Natural killer cell (primary cell): ENCODE measurements at regions not wholly inside any gene's neighbourhood (a gene's known extent, or its start where the extent isn't known, plus 50 kb on each side); places are given as distances from the start of the nearest gene placed in this dataset.

Source experiments
- ATAC-seq, 3 donors: fragments of 150-1000 bp in 2 of 3; fragments of 200-7000 bp in 1 of 3; cut with Tn5 transposase; 1 replicate in 1 of 3; 2 replicates in 2 of 3; pipeline ENCODE4 v1.10.0; 2021; ENCODE audit warnings: mild to moderate bottlenecking in 2 of 3, moderate library complexity in 2 of 3
- DNase-seq, 2 donors: peaks; one replicate each; pipeline versions ENCODE4 v3.0.0 to v3.0.0-alpha.2; 2013 to 2021; ENCODE audit warnings: mixed read lengths in 1 of 2
- H3K27ac ChIP-seq: one replicate; pipeline ENCODE4 v1.5.1; 2013; ENCODE audit warnings: mild to moderate bottlenecking, low read length
- H3K27me3 ChIP-seq: one replicate; pipeline ENCODE4 v1.6.1; 2013; ENCODE audit warnings: low read length; ENCODE audit not compliant: control insufficient read depth, insufficient read depth
- H3K36me3 ChIP-seq: one replicate; pipeline ENCODE4 v1.6.1; 2013; ENCODE audit warnings: low read length; ENCODE audit not compliant: control insufficient read depth, insufficient read depth
- H3K4me1 ChIP-seq: one replicate; pipeline ENCODE4 v1.6.1; 2013; ENCODE audit warnings: low read length; ENCODE audit not compliant: control insufficient read depth, insufficient read depth
- H3K4me3 ChIP-seq: one replicate; pipeline ENCODE4 v1.5.1; 2013; ENCODE audit warnings: low read length
- H3K9me3 ChIP-seq: one replicate; pipeline ENCODE4 v1.6.1; 2013; ENCODE audit warnings: low read length; ENCODE audit not compliant: control insufficient read depth, insufficient read depth
- H3K27ac Mint-ChIP-seq, 2 donors: one replicate each; pipeline ENCODE4 v1.8.0; 2022; ENCODE audit warnings: mild to moderate bottlenecking in 2 of 2, mixed read lengths in 2 of 2, moderate library complexity in 1 of 2
- H3K27me3 Mint-ChIP-seq, 2 donors: one replicate each; pipeline ENCODE4 v1.8.0; 2022; ENCODE audit warnings: low read depth in 2 of 2, mixed read lengths in 2 of 2
- H3K36me3 Mint-ChIP-seq: one replicate; pipeline ENCODE4 v1.8.0; 2022; ENCODE audit warnings: mixed read lengths
- H3K4me1 Mint-ChIP-seq, 2 donors: one replicate each; pipeline ENCODE4 v1.8.0; 2022; ENCODE audit warnings: mixed read lengths in 2 of 2
- H3K4me3 Mint-ChIP-seq: one replicate; pipeline ENCODE4 v1.8.0; 2022; ENCODE audit warnings: mild to moderate bottlenecking, moderate library complexity, mixed read lengths
- H3K9me3 Mint-ChIP-seq, 2 donors: one replicate each; pipeline ENCODE4 v1.8.0; 2022; ENCODE audit warnings: mixed read lengths in 2 of 2
- CTCF ChIP-seq: fragments of 200-600 bp; IDR thresholded peaks from one replicate; pipeline ENCODE4 v1.8.0; 2022; ENCODE audit warnings: antibody characterized with exemption
- WGBS: methylation state at CpG from one replicate; pipeline ENCODE4 v1.1.7; 2013; ENCODE audit warnings: missing lambda C conversion rate; ENCODE audit not compliant: insufficient coverage; 5-methylcytosine and 5-hydroxymethylcytosine counted together
- intact Hi-C: fragments of 100-400 bp; cut with micrococcal nuclease; formaldehyde crosslinking; loops from one replicate; pipeline ENCODE4 v1.14.2; 2022

GRCh38 chr13:108527844-108528243 is 101.6 kb upstream of the MYO16 start:
- no peak for DNase-seq
- Mint-ChIP-seq H3K4me3 (no peak overlapping the region), H3K4me1 (no peaks in the 10 kb centered on the region), H3K27ac (no peak overlapping the region), H3K27me3 (no peaks in the 10 kb centered on the region), H3K36me3 (no peaks in the 10 kb centered on the region), H3K9me3 (peaks cover 17 to 25% of the 10 kb centered on the region in 2 donors)
- Histone ChIP-seq H3K9me3 (no peaks in the 10 kb centered on the region), H3K27me3 (no peaks in the 10 kb centered on the region), H3K27ac (no peak overlapping the region), H3K4me1 (no peaks in the 10 kb centered on the region), H3K36me3 (no peaks in the 10 kb centered on the region), H3K4me3 (no peak overlapping the region)
- no peak for TF ChIP-seq CTCF
- 83% methylated on average over 1 of the region's 1 CpG for WGBS
- intact Hi-C loops: no loop called here
- no peak for ATAC-seq

- Histone ChIP-seq H3K27me3 (no peaks in the 10 kb centered on the region), H3K4me3 (no peak overlapping the region), H3K27ac (no peak overlapping the region), H3K9me3 (no peaks in the 10 kb centered on the region), H3K4me1 (no peaks in the 10 kb centered on the region), H3K36me3 (no peaks in the 10 kb centered on the region)
- intact Hi-C loops: no loop called here
- Mint-ChIP-seq H3K9me3 (peaks cover 16 to 24% of the 10 kb centered on the region in 2 donors), H3K36me3 (no peaks in the 10 kb centered on the region), H3K4me1 (no peaks in the 10 kb centered on the region), H3K4me3 (no peak overlapping the region), H3K27ac (no peak overlapping the region), H3K27me3 (no peaks in the 10 kb centered on the region)
- DNase-seq (no peak), ATAC-seq (no peak)
- 46% methylated on average over 2 of the region's 2 CpGs for WGBS
- no peak for TF ChIP-seq CTCF
Measured at GRCh38 chr13:108528303-108528702, 101.1 kb upstream of the MYO16 start.

- H3K4me3 Mint-ChIP-seq: no peak overlapping the region
Measured at GRCh38 chr13:108533842-108534241, 95.6 kb upstream of the MYO16 start.

More at GRCh38 chr13:108533842-108534241, 95.6 kb upstream of the MYO16 start:
- ATAC-seq (no peak), DNase-seq (no peak)
- Histone ChIP-seq H3K36me3 (no peaks in the 10 kb centered on the region), H3K27ac (no peak overlapping the region), H3K27me3 (no peaks in the 10 kb centered on the region), H3K4me1 (no peaks in the 10 kb centered on the region), H3K4me3 (no peak overlapping the region), H3K9me3 (no peaks in the 10 kb centered on the region)
- Mint-ChIP-seq H3K36me3 (no peaks in the 10 kb centered on the region), H3K4me1 (no peaks in the 10 kb centered on the region), H3K27me3 (no peaks in the 10 kb centered on the region), H3K27ac (no peak overlapping the region), H3K9me3 (peaks cover 20 to 23% of the 10 kb centered on the region in 2 donors)
- intact Hi-C loops: no loop called here
- TF ChIP-seq CTCF: no peak
- WGBS: no CpG with 5 or more reads among the region's 2 CpGs
